ENCODE measurements at regions not wholly inside any gene's neighbourhood (a gene's known extent, or its start where the extent isn't known, plus 50 kb on each side); places are given as distances from the start of the nearest gene placed in this dataset.

- TF ChIP-seq POLR2A (IDR thresholded peaks at IDR 0.05; ENCODE audit: low read depth, low read length): no peak
- no peak for TF ChIP-seq CTCF (conservative IDR thresholded peaks at IDR 0.05; ENCODE audit: low read depth, low read length)
These were observed 1135.4 kb downstream of the LRFN5 start for GRCh38 chr14:42742084-42742483.
